ENCODE measurements at regions not wholly inside any gene's neighbourhood (a gene's known extent, or its start where the extent isn't known, plus 50 kb on each side); places are given as distances from the start of the nearest gene placed in this dataset.
A peak's percentile ranks its signal among the peaks of the same experiment; 100 is the strongest.

- H3K4me1 ChIP-seq (ENCODE audit: control insufficient read depth, extremely low read depth, insufficient read depth, low read length) = no peaks in the 10 kb centered on the region
- no peaks in the 10 kb centered on the region for H3K9me3 ChIP-seq (ENCODE audit: control insufficient read depth, low read depth, low read length)
- TF ChIP-seq, protein P1, sequence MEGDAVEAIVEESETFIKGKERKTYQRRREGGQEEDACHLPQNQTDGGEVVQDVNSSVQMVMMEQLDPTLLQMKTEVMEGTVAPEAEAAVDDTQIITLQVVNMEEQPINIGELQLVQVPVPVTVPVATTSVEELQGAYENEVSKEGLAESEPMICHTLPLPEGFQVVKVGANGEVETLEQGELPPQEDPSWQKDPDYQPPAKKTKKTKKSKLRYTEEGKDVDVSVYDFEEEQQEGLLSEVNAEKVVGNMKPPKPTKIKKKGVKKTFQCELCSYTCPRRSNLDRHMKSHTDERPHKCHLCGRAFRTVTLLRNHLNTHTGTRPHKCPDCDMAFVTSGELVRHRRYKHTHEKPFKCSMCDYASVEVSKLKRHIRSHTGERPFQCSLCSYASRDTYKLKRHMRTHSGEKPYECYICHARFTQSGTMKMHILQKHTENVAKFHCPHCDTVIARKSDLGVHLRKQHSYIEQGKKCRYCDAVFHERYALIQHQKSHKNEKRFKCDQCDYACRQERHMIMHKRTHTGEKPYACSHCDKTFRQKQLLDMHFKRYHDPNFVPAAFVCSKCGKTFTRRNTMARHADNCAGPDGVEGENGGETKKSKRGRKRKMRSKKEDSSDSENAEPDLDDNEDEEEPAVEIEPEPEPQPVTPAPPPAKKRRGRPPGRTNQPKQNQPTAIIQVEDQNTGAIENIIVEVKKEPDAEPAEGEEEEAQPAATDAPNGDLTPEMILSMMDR (optimal IDR thresholded peaks at IDR 0.05 in 1 of 3, IDR thresholded peaks at IDR 0.05 in 1 of 3, conservative IDR thresholded peaks at IDR 0.05 in 1 of 3; ENCODE audit: extremely low read depth in 1 of 3, insufficient read depth in 2 of 3, low read length in 3 of 3) = no peak
- TF ChIP-seq EZH2 (IDR thresholded peaks at IDR 0.05; ENCODE audit: low read length) = no peak
- H3K36me3 ChIP-seq (ENCODE audit: control insufficient read depth in 2 of 2, extremely low read depth in 1 of 2, insufficient read depth in 2 of 2, low read length in 2 of 2) = no peaks in the 10 kb centered on the region
- no peak overlapping the region for H2AFZ ChIP-seq (ENCODE audit: control insufficient read depth, low read length)
- no peak for FAIRE-seq
- dilution Hi-C loops (cut with MboI; ENCODE audit: extremely low pct_ligation_motif_present, low sequenced_read_pairs) = no loop called here
- no peak for DNase-seq (ENCODE audit: low read depth, low spot score)
- peaks cover 12% of the 10 kb centered on the region for H3K27me3 ChIP-seq (ENCODE audit: control insufficient read depth, extremely low read depth, insufficient read depth, low read length)
- H3K27ac ChIP-seq (ENCODE audit: control insufficient read depth, insufficient read depth, low read length) = no peak overlapping the region
- H4K20me1 ChIP-seq (ENCODE audit: control insufficient read depth, extremely low read depth, insufficient read depth, low read length) = no peaks in the 10 kb centered on the region
- no peaks in the 10 kb centered on the region for H3K9me1 ChIP-seq (ENCODE audit: control insufficient read depth, extremely low read depth, insufficient read depth, low read length)
- H3K4me2 ChIP-seq (ENCODE audit: control insufficient read depth, extremely low read depth, insufficient read depth, low read depth, low read length) = no peak overlapping the region
- no peaks in the 10 kb centered on the region for H3K79me2 ChIP-seq (ENCODE audit: control insufficient read depth, insufficient read depth, low read length)
- H3K9ac ChIP-seq (ENCODE audit: control insufficient read depth, extremely low read depth, insufficient read depth, low read length) = no peak overlapping the region
- H3K4me3 ChIP-seq (ENCODE audit: control insufficient read depth in 2 of 3, extremely low read depth in 1 of 3, insufficient read depth in 2 of 3, low read depth in 1 of 3, low read length in 3 of 3) = peak overlapping the region in 1 of 3 experiments; percentile 13
Observed at GRCh38 chr10:28925121-28925663, 247.9 kb downstream of the BAMBI start.

GRCh38 chr10:28926932-28927331 lies 249.6 kb downstream of the BAMBI start:
- Histone ChIP-seq H3K27ac (ENCODE audit: control insufficient read depth, insufficient read depth, low read length) (no peak overlapping the region), H3K36me3 (ENCODE audit: control insufficient read depth in 2 of 2, extremely low read depth in 1 of 2, insufficient read depth in 2 of 2, low read length in 2 of 2) (no peaks in the 10 kb centered on the region), H3K79me2 (ENCODE audit: control insufficient read depth, insufficient read depth, low read length) (no peaks in the 10 kb centered on the region), H2AFZ (ENCODE audit: control insufficient read depth, low read length) (no peak overlapping the region), H3K4me2 (ENCODE audit: control insufficient read depth, extremely low read depth, insufficient read depth, low read depth, low read length) (no peak overlapping the region), H3K9ac (ENCODE audit: control insufficient read depth, extremely low read depth, insufficient read depth, low read length) (no peak overlapping the region), H3K9me1 (ENCODE audit: control insufficient read depth, extremely low read depth, insufficient read depth, low read length) (no peaks in the 10 kb centered on the region), H3K9me3 (ENCODE audit: control insufficient read depth, low read depth, low read length) (no peaks in the 10 kb centered on the region), H3K4me3 (ENCODE audit: control insufficient read depth in 2 of 3, extremely low read depth in 1 of 3, insufficient read depth in 2 of 3, low read depth in 1 of 3, low read length in 3 of 3) (no peak overlapping the region), H3K4me1 (ENCODE audit: control insufficient read depth, extremely low read depth, insufficient read depth, low read length) (no peaks in the 10 kb centered on the region), H4K20me1 (ENCODE audit: control insufficient read depth, extremely low read depth, insufficient read depth, low read length) (no peaks in the 10 kb centered on the region), H3K27me3 (ENCODE audit: control insufficient read depth, extremely low read depth, insufficient read depth, low read length) (peaks cover 12% of the 10 kb centered on the region)
- FAIRE-seq (no peak), DNase-seq (ENCODE audit: low read depth, low spot score) (no peak)
- TF ChIP-seq, protein P1 (optimal IDR thresholded peaks at IDR 0.05 in 1 of 3, IDR thresholded peaks at IDR 0.05 in 1 of 3, conservative IDR thresholded peaks at IDR 0.05 in 1 of 3; ENCODE audit: extremely low read depth in 1 of 3, insufficient read depth in 2 of 3, low read length in 3 of 3) = no peak
- TF ChIP-seq EZH2 (IDR thresholded peaks at IDR 0.05; ENCODE audit: low read length) = no peak
- dilution Hi-C loops (cut with MboI; ENCODE audit: extremely low pct_ligation_motif_present, low sequenced_read_pairs) = no loop called here
